AG10803 (cell line): ENCODE measurements at regions not wholly inside any gene's neighbourhood (a gene's known extent, or its start where the extent isn't known, plus 50 kb on each side); places are given as distances from the start of the nearest gene placed in this dataset.

Experiments
- DNase-seq: peaks from one replicate; pipeline ENCODE4 v3.0.0; 2010; ENCODE audit warnings: low read depth
- H3K4me3 ChIP-seq: 2 replicates; pipeline ENCODE4 v1.5.1; 2011; ENCODE audit warnings: mild to moderate bottlenecking, low read length, control low read depth
- TF ChIP-seq, protein P1 (sequence below): conservative IDR thresholded peaks from 2 replicates; pipeline ENCODE4 v1.5.1; 2011; ENCODE audit warnings: mild to moderate bottlenecking, low read length, control low read depth, inconsistent platforms

DNA sequence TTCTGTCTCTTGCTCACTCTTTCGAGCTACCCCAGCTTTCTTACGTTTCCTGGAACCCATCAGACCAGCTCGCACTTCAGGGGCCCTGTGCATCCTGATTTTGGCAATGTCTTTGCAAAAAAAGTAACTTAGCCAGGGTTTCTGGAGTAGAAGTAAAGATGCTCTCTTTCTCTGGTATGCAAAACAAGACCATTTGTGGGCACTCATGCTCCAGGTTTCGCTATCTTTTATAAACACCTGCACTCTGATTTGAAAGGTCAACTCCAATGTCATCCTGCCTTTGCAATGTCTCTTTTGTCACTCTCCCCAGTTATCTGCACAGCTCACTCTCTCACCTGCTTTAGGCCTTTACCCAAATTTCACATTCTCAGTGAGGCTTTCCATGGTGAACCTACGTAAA is 869.1 kb downstream of the QKI start:
- TF ChIP-seq, protein P1, sequence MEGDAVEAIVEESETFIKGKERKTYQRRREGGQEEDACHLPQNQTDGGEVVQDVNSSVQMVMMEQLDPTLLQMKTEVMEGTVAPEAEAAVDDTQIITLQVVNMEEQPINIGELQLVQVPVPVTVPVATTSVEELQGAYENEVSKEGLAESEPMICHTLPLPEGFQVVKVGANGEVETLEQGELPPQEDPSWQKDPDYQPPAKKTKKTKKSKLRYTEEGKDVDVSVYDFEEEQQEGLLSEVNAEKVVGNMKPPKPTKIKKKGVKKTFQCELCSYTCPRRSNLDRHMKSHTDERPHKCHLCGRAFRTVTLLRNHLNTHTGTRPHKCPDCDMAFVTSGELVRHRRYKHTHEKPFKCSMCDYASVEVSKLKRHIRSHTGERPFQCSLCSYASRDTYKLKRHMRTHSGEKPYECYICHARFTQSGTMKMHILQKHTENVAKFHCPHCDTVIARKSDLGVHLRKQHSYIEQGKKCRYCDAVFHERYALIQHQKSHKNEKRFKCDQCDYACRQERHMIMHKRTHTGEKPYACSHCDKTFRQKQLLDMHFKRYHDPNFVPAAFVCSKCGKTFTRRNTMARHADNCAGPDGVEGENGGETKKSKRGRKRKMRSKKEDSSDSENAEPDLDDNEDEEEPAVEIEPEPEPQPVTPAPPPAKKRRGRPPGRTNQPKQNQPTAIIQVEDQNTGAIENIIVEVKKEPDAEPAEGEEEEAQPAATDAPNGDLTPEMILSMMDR, result no peak
- DNase-seq, result no peak
- H3K4me3 ChIP-seq, result no peak overlapping the region

DNA sequence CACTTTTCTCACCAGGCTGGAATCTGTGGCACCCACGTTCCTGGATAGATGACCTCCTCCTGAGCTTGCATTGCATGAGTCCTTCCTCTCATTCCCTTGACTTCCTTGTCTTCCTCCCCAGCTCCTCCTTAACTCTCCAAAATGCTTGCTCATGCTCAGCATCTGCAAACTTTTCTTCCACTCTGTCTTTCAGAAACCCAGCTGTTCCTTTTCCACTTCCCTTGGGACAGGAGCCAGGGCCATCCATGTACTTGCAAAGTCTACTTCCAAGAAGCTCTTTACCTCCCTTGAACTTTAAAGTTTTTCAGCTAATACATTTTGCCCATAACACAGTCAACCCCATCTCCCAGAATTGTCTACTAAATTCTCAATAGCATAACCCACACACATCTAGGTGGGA is 861.7 kb downstream of the QKI start:
- TF ChIP-seq, protein P1, result no peak
- DNase-seq, result no peak
- H3K4me3 ChIP-seq, result no peak overlapping the region

DNA sequence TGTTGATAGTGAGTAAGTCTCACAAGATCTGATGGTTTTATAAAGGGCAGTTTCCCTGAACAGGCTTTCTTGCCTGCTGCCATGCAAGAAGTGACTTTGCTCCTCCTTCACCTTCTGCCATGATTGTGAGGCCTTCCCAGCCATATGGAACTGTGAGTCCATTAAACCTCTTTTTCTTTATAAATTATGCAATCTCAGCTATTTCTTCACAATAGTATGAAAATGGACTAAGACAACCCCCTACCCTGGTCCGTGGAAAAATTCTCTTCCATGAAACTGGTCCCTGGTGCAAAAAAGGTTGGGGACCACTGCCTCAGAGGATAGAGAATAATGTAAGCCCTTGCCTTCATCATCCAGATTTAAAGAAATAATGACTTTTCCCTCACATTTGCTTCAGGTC is 861.3 kb downstream of the QKI start:
- no peak overlapping the region for H3K4me3 ChIP-seq
- TF ChIP-seq, protein P1, result no peak
- DNase-seq, result no peak

DNA sequence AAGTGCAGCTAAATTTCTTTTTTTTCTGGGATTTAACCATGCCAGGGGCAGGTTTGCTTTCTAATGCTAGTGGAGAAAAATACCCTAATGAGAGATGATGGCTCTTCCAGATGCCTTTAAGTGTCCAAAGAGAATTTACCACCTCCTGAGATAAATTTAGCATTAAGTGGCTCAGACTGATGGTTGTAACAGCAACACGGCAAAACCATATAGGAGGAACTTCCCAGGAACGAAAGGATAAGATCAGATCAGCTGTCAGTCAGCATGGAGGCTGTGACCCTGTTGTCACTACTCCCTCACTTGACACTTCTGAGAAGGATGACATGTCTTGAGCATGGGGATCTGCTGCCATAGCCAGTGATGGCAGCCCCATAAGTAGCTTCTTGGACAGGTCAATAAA is 860.0 kb downstream of the QKI start:
- TF ChIP-seq, protein P1, result no peak
- H3K4me3 ChIP-seq, result no peak overlapping the region
- no peak for DNase-seq

DNA sequence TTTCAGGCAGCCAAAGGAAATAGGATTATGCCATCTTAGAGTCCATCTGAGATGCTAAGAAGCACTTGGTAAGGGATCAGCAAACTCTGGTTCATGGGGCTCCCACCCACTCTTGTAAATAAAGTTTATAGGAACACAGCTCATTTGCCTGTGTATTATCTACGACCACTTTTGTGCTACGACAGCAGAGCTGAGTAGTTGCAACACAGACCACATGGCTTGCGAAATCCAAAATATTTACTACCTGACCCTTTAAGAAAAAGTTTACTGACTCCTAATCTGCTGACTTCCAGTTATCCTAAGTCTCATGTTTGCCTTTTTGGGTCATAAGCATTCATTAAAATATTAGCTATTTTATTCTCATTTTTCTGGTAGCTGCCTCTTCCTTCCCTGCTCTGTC is 859.0 kb downstream of the QKI start:
- no peak overlapping the region for H3K4me3 ChIP-seq
- DNase-seq, result no peak
- TF ChIP-seq, protein P1, result no peak

DNA sequence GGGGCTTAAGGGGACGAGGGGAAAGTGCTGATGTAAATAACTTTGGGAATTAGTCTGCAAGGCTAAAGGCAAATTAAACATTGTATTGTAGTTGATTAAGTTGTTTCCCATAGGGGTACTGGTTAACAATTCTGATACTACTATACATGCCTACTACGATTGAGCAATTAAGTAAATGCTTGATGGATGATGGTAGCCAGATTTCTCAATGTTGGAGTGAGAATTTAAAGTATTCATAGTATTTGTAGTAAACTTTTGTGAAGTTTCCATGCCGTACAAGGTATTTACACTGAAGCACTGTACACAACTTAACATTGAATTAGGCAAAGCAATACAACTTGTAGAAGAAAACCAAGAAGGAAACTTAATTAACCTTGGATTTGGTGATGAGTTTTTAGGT is 852.3 kb downstream of the QKI start:
- TF ChIP-seq, protein P1, result no peak
- no peak for DNase-seq
- no peak overlapping the region for H3K4me3 ChIP-seq

DNA sequence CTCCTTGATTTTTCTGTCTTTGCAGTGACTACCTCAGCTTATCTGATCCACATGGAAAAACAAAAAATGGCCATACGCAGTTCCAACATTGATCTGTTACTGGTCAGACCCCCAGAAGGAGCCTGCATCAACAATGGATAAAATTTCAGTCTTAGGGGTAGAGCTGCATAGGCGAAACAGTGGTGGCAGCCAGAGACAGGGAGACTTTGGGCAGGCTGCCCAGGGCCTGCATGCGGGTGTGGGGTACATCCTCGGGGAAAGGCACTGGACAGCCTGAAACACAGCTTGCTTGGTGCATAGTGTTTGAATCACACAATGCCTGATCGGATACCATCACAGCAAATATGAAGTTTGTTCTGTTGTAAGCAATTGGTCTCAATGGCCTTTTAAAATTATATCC is 847.8 kb downstream of the QKI start:
- DNase-seq, result no peak
- no peak overlapping the region for H3K4me3 ChIP-seq
- TF ChIP-seq, protein P1, result no peak
